ENCODE measurements at regions not wholly inside any gene's neighbourhood (a gene's known extent, or its start where the extent isn't known, plus 50 kb on each side); places are given as distances from the start of the nearest gene placed in this dataset.
"Not testable (repeated sequence)": the region's sequence is repeated elsewhere in the genome, so short reads cannot be mapped to it uniquely, and the experiment has no call there.

- no peak for DNase-seq
Observed at GRCh38 chr1:60848583-60849188, 233.7 kb upstream of the NFIA start.

GRCh38 chr1:60847855-60848582 lies 234.3 kb upstream of the NFIA start:
- no peak for DNase-seq

DNA sequence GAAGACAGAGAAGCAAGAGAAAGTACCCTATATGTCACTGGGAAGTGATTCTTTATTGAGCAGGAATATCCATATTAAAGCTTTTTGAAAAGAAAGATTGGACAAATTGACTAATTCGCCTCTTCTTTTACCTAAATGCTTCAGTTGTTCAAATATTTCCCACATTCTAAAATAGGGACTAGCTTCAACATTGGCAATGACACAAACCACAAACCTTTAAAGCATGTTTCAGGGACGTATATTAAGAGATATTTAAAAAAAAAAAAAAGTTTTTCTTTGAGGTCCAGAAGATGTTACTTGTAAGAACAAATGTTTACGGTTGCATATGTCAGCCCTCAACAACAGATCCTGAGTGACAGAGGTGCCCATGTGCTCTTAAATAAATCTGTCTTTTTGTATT lies 235.0 kb upstream of the NFIA start:
- DNase-seq = no peak

- DNase-seq = not testable (repeated sequence)
Observed at GRCh38 chr1:60845659-60846058, 236.7 kb upstream of the NFIA start.

- no peak for DNase-seq
Observed at GRCh38 chr1:60842304-60842703, 240.1 kb upstream of the NFIA start.

DNA sequence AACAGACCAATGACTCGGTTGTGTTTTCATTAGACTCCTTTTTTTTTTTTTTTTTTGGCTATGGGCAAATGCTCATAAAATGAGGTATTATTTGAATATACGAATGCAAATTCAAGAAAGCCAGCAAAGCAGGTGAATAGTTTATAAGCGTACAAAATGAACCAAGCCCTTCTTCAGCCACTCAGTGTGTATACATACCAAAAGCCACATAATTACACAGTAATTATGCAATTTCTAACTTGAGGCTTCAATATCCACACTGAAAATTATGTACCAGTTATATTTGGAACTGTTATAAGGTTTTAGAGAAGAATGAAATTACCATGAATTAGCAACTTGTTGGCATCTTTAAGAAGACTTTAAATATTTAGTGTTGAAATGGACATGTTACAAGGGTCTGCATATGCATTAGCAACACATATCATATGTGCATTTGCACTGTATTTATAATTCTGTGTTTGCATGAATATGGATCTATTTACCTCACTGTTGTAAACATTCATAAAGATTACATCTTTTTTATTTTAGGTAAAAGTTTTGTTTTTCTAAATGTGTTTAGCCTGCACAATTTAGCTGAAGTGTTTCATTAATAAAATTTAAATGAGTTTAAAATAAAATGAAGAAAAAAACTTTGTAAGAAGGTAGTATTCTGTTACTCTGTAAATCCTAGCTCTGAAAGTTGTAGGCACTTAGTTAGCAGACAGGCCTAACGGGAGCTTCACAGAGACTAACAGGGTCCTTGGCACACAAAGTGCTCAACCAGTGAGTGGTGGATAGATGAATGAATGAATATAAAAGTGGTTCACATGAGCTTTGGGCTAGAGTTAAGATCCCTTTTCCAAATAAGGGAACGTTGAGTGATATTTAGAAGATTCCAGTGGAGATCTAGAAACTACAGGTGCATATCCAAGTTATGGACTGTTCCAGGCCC lies 241.0 kb upstream of the NFIA start:
- DNase-seq = no peak

DNA sequence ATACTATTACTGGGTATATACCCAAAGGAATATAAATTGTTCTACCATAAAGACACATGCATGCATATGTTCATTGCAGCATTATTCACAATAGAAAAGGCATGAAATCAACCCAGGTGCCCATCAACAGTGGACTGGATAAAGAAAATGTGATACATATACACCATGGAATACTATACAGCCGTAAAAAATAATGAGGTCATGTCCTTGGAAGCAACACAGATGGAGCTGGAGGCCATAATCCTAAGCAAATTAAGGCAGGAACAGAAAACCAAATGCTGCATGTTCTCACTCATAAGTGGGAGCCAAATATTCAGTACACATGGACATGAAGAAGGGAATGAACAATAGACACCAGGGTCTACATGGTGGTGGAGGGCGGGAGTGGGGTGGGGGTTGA lies 241.9 kb upstream of the NFIA start:
- DNase-seq = not testable (repeated sequence)

DNA sequence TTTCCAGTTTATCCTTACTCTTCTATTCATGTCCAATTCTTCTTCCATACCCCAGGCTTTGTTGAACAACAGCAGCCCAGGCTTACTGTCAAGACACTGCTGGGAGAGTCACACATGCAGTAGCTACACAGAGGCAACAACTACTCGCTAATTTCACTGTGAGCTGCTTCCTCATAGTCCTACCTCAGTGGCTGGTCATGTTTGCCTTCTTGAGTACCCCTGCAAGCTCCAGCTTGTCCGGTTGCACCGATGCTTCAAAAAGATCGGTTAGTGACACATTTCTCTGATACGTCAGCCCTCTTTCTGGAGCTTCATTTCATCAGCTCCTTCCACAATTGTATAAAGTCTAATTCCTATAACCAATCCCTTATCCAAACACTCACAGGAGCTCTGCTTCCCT lies 246.7 kb upstream of the NFIA start:
- no peak for DNase-seq

- no peak for DNase-seq
Observed at GRCh38 chr1:60833173-60833572, 249.2 kb upstream of the NFIA start.

DNA sequence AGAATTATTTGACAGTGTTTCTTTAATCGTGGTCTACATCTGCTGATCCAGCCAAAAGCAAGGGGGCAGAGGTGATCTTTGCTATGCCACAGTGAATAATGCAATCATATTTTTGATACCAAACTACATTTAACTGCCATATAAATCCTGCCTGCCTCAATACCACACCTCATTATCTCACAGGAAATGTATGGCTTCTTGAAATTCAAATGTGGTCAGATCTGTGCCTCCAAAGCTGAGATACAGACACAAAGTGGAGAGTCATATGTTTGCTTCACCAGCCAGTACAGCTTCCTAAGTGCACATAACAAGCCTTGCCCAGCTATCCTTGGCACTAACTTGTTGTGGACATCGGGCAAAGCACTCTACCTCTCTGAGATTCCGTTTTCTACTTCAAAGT lies 250.0 kb upstream of the NFIA start:
- no peak for DNase-seq

GRCh38 chr1:60831780-60832179 lies 250.6 kb upstream of the NFIA start:
- DNase-seq = no peak

- DNase-seq = no peak
Observed at GRCh38 chr1:60828944-60829343, 253.4 kb upstream of the NFIA start.

GRCh38 chr1:60826320-60827094 lies 255.9 kb upstream of the NFIA start:
- DNase-seq = no peak

DNA sequence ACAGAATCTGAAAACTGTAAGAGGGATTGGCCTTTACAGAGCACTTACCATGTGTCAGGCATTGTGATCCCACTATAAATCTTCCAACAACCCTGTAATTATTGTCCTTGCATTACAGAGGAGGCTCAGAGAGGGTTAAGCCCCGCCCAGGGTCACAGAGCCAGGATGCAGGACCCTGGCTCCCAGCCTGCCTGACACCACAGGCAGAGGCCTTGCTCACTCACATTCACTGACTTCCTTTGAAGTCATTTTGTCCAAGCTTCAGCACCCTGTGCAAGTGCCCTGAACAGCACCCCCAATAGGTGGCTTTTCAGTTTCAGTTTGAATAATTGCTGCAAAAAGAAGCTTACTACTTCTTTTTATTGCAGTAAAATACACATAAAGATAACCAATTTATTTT lies 256.8 kb upstream of the NFIA start:
- no peak for DNase-seq

DNA sequence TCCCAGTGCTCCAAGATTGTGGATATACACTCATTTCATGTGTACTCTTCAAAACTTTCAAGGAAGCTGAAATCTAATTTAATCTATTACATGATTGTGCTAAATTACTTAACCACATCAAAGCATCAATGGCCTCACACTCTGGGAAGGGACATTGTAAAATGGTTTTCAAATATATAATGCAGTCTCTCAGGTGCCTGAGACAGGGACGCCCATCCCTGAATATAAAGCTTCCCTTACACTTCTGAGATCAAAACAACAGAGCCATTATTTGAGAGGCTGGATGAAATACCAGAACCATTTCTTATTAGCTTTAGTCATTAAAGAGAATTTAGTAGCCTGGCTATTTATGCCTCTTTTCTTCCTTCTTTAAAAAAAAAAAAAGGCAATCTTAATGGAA lies 259.2 kb upstream of the NFIA start:
- no peak for DNase-seq

DNA sequence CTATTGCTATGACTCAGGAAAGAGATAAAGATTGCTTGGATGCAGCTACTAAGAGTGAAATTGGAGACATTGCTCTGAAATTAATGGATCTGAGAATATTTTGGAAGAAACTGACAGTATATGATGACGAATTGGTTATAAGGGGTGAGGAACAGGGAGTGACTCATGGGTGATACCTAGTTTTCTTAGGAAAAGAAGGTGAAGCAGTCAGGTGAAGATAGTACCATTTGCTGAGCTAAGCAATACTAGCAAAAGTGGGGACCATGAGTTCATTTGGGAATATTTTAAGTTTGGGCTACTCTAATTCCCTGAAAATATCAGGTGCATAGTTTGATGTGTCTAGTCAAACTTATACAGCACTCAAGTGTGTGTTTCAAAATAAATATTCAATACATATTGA lies 260.1 kb upstream of the NFIA start:
- no peak for DNase-seq

GRCh38 chr1:60821156-60821555 lies 261.2 kb upstream of the NFIA start:
- DNase-seq = no peak

GRCh38 chr1:60818969-60819701 lies 263.2 kb upstream of the NFIA start:
- DNase-seq = no peak

- DNase-seq = no peak
Observed at GRCh38 chr1:60813071-60813470, 269.3 kb upstream of the NFIA start.

DNA sequence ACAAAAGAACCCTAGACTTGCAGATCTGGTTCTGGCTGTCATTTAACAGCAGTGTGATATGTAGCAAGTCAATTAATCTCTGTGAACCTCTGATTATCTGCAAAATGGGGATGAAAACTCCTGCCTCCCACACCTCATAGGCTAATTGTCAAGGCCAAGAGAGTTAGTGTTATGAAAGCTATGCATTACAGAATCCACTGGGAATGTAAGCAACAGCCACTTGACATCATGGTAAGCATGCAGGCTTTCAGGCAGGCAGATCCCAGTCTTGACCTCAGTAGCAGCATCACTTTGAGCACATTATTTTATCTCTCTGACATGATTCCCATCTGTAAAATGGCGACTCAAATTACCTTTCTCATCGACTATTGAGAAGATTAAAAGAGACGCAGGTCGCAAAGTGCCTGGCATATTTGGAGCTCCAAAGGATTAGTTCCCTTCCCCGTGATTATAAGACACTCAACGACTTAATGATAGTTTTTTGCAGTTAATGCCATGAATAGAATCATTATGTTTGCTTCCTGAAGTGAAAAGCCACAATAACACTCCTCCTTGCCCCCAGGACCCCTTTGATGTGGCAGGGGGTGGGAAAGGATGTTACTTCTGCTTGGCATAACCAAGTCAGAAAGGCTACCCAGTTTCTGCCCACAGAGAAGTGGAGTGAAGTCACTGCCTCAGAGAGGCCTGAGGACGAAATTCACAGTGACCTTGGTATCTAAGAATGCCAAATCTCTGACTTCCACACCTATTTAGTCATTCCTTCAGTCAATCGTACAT lies 273.0 kb upstream of the NFIA start:
- no peak for DNase-seq

DNA sequence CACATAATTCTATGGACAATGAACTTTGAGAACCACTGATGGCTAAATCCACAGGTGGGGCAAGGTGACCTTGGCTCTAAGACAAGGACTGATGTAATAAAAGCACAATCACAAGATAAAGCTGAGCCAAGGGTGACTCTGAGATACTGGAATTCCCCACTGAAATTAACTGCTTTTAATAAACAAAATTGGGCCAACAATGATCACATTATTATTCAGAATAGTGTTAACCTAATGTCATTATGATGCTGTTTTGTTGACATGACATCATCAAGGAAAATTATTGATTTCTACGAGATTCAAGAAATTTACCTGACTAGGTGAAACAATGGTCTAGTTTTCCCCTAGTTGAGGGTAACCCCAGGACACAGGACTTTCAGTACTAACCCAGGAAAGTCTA lies 273.7 kb upstream of the NFIA start:
- DNase-seq = no peak

All from effector CD8-positive, alpha-beta T cell (primary cell).